Muscle of leg (tissue), 3 donors: ENCODE measurements at regions not wholly inside any gene's neighbourhood (a gene's known extent, or its start where the extent isn't known, plus 50 kb on each side); places are given as distances from the start of the nearest gene placed in this dataset.
"Not testable (repeated sequence)": the region's sequence is repeated elsewhere in the genome, so short reads cannot be mapped to it uniquely, and the experiment has no call there.

Experiments
- DNase-seq: peaks from one replicate; pipeline ENCODE4 v3.0.0; 2013
- H3K27ac ChIP-seq: one replicate; pipeline ENCODE4 v1.5.1; 2013; ENCODE audit warnings: mild to moderate bottlenecking, low read length, control low read depth
- H3K27me3 ChIP-seq: one replicate; pipeline ENCODE4 v1.6.1; 2013; ENCODE audit warnings: low read length; ENCODE audit not compliant: control insufficient read depth, insufficient read depth
- H3K36me3 ChIP-seq: one replicate; pipeline ENCODE4 v1.6.1; 2013; ENCODE audit warnings: low read length; ENCODE audit not compliant: control insufficient read depth, insufficient read depth
- H3K4me1 ChIP-seq: one replicate; pipeline ENCODE4 v1.6.1; 2013; ENCODE audit warnings: low read length; ENCODE audit not compliant: control insufficient read depth, insufficient read depth
- H3K4me3 ChIP-seq: one replicate; pipeline ENCODE4 v1.5.1; 2013; ENCODE audit warnings: low read length, control low read depth
- H3K9me3 ChIP-seq: replicated peaks from 2 replicates; pipeline ENCODE4 v1.6.1; 2013; ENCODE audit warnings: low read depth, low read length; ENCODE audit not compliant: control insufficient read depth
- WGBS: methylation state at CpG from one replicate; pipeline ENCODE4 v1.1.5; 2013; ENCODE audit warnings: missing lambda C conversion rate; ENCODE audit not compliant: insufficient coverage; 5-methylcytosine and 5-hydroxymethylcytosine counted together

GRCh38 chr4:107512549-107512948 is 207.5 kb downstream of the PAPSS1 start:
- no peak for DNase-seq
- Histone ChIP-seq H3K27ac (no peak overlapping the region), H3K36me3 (no peaks in the 10 kb centered on the region)

GRCh38 chr4:107509615-107510014 is 210.4 kb downstream of the PAPSS1 start:
- H3K27me3 ChIP-seq = no peaks in the 10 kb centered on the region
- H3K36me3 ChIP-seq = no peaks in the 10 kb centered on the region
- H3K4me3 ChIP-seq = no peak overlapping the region
- no peaks in the 10 kb centered on the region for H3K4me1 ChIP-seq
- DNase-seq = peak; percentile 9
- no peak overlapping the region for H3K27ac ChIP-seq
- H3K9me3 ChIP-seq = no peaks in the 10 kb centered on the region

More at GRCh38 chr4:107512549-107512948, 207.5 kb downstream of the PAPSS1 start:
- Histone ChIP-seq H3K4me1 (no peaks in the 10 kb centered on the region), H3K9me3 (peaks cover 6% of the 10 kb centered on the region), H3K27me3 (no peaks in the 10 kb centered on the region), H3K4me3 (no peak overlapping the region)

- Histone ChIP-seq H3K27me3 (no peaks in the 10 kb centered on the region), H3K9me3 (no peaks in the 10 kb centered on the region), H3K4me3 (no peak overlapping the region), H3K4me1 (no peaks in the 10 kb centered on the region), H3K36me3 (no peaks in the 10 kb centered on the region), H3K27ac (no peak overlapping the region)
- no CpG with 5 or more reads among the region's 3 CpGs for WGBS
- DNase-seq = no peak
These were observed 219.5 kb downstream of the PAPSS1 start for GRCh38 chr4:107500551-107500950.

GRCh38 chr4:107497054-107497453 is 223.0 kb downstream of the PAPSS1 start:
- DNase-seq = no peak
- Histone ChIP-seq H3K27ac (no peak overlapping the region), H3K36me3 (no peaks in the 10 kb centered on the region), H3K4me1 (no peaks in the 10 kb centered on the region), H3K9me3 (no peaks in the 10 kb centered on the region), H3K4me3 (no peak overlapping the region), H3K27me3 (no peaks in the 10 kb centered on the region)
- 100% methylated on average over 1 of the region's 2 CpGs for WGBS

- H3K27ac ChIP-seq = no peak overlapping the region
- no peak for DNase-seq
- H3K4me1 ChIP-seq = no peaks in the 10 kb centered on the region
- H3K27me3 ChIP-seq = no peaks in the 10 kb centered on the region
- H3K9me3 ChIP-seq = no peaks in the 10 kb centered on the region
- no peaks in the 10 kb centered on the region for H3K36me3 ChIP-seq
- H3K4me3 ChIP-seq = no peak overlapping the region
- WGBS = 67% methylated on average over 1 of the region's 5 CpGs
These were observed 227.5 kb downstream of the PAPSS1 start for GRCh38 chr4:107492566-107492965.

- Histone ChIP-seq H3K27ac (no peak overlapping the region), H3K4me3 (no peak overlapping the region), H3K27me3 (no peaks in the 10 kb centered on the region), H3K4me1 (no peaks in the 10 kb centered on the region), H3K9me3 (no peaks in the 10 kb centered on the region), H3K36me3 (no peaks in the 10 kb centered on the region)
- no peak for DNase-seq
- WGBS = no CpG with 5 or more reads among the region's 2 CpGs
These were observed 229.9 kb downstream of the PAPSS1 start for GRCh38 chr4:107490116-107490515.

- H3K4me1 ChIP-seq, H3K27ac ChIP-seq, DNase-seq, H3K27me3 ChIP-seq, H3K4me3 ChIP-seq, H3K36me3 ChIP-seq: not testable (repeated sequence)
- WGBS = no CpG with 5 or more reads among the region's 1 CpG
- peaks cover 13% of the 10 kb centered on the region for H3K9me3 ChIP-seq
These were observed 236.4 kb downstream of the PAPSS1 start for GRCh38 chr4:107483621-107484020.

- Histone ChIP-seq H3K27me3 (no peaks in the 10 kb centered on the region), H3K36me3 (no peaks in the 10 kb centered on the region), H3K4me3 (no peak overlapping the region), H3K4me1 (no peaks in the 10 kb centered on the region), H3K27ac (no peak overlapping the region), H3K9me3 (peaks cover 13% of the 10 kb centered on the region)
- WGBS = no CpG with 5 or more reads among the region's 2 CpGs
- no peak for DNase-seq
These were observed 237.5 kb downstream of the PAPSS1 start for GRCh38 chr4:107482546-107482945.

- Histone ChIP-seq H3K27ac (no peak overlapping the region), H3K9me3 (peaks cover 13% of the 10 kb centered on the region)
These were observed 241.6 kb downstream of the PAPSS1 start for GRCh38 chr4:107478327-107478980.

GRCh38 chr4:107473126-107473525 is 246.9 kb downstream of the PAPSS1 start:
- no CpG with 5 or more reads among the region's 1 CpG for WGBS
- Histone ChIP-seq H3K27me3 (no peaks in the 10 kb centered on the region), H3K27ac (no peak overlapping the region), H3K4me3 (no peak overlapping the region), H3K9me3 (no peaks in the 10 kb centered on the region), H3K36me3 (no peaks in the 10 kb centered on the region), H3K4me1 (no peaks in the 10 kb centered on the region)
- no peak for DNase-seq

More at GRCh38 chr4:107478327-107478980, 241.6 kb downstream of the PAPSS1 start:
- H3K4me3 ChIP-seq = no peak overlapping the region
- H3K27me3 ChIP-seq = no peaks in the 10 kb centered on the region
- no peaks in the 10 kb centered on the region for H3K36me3 ChIP-seq
- DNase-seq = no peak
- H3K4me1 ChIP-seq = no peaks in the 10 kb centered on the region
